Neural progenitor cell (in vitro differentiated cells): ENCODE measurements at regions not wholly inside any gene's neighbourhood (a gene's known extent, or its start where the extent isn't known, plus 50 kb on each side); places are given as distances from the start of the nearest gene placed in this dataset.

Experiments used
- DNase-seq: peaks from one replicate; pipeline ENCODE4 v3.0.0-alpha.2; 2016; ENCODE audit warnings: low spot score
- H2AFZ ChIP-seq: fragments of 200-600 bp; sonication (generic); replicated peaks from 2 replicates; pipeline ENCODE4 v1.6.1; 2016; ENCODE audit warnings: antibody characterized with exemption
- H3F3A ChIP-seq: fragments of 200-600 bp; sonication (generic); 2 replicates; pipeline ENCODE4 v1.6.1; 2016; ENCODE audit warnings: antibody characterized with exemption, low read depth
- H3K27ac ChIP-seq: fragments of 200-600 bp; sonication (generic); 2 replicates; pipeline ENCODE4 v1.5.1; 2016; ENCODE audit warnings: mild to moderate bottlenecking
- H3K27me3 ChIP-seq: fragments of 200-600 bp; sonication (generic); 2 replicates; pipeline ENCODE4 v1.6.1; 2016; ENCODE audit warnings: mild to moderate bottlenecking, moderate library complexity
- H3K36me3 ChIP-seq: fragments of 200-600 bp; sonication (generic); 2 replicates; pipeline ENCODE4 v1.5.1; 2016
- H3K4me1 ChIP-seq: fragments of 200-600 bp; sonication (generic); 2 replicates; pipeline ENCODE4 v1.6.1; 2016; ENCODE audit warnings: mixed run types
- H3K4me2 ChIP-seq: fragments of 200-600 bp; sonication (generic); 2 replicates; pipeline ENCODE4 v1.6.1; 2016
- H3K4me3 ChIP-seq: fragments of 200-600 bp; sonication (generic); 2 replicates; pipeline ENCODE4 v1.5.1; 2016
- H3K79me2 ChIP-seq: fragments of 200-600 bp; sonication (generic); 2 replicates; pipeline ENCODE4 v1.6.1; 2016; ENCODE audit warnings: low read depth
- H3K9ac ChIP-seq: fragments of 200-600 bp; sonication (generic); 2 replicates; pipeline ENCODE4 v1.6.1; 2016
- H3K9me3 ChIP-seq: fragments of 200-600 bp; sonication (generic); 2 replicates; pipeline ENCODE4 v1.5.1; 2016; ENCODE audit warnings: low read depth
- H4K20me1 ChIP-seq: fragments of 200-600 bp; sonication (generic); 2 replicates; pipeline ENCODE4 v1.6.1; 2016; ENCODE audit warnings: low read depth
- H3K27ac Mint-ChIP-seq: 3 replicates; pipeline ENCODE4 v1.8.0; 2021; ENCODE audit warnings: mixed read lengths
- H3K27me3 Mint-ChIP-seq: 2 replicates; pipeline ENCODE4 v1.8.0; 2022; ENCODE audit warnings: low read depth, mild to moderate bottlenecking, inconsistent platforms, moderate library complexity, mixed read lengths; ENCODE audit not compliant: insufficient read depth
- H3K36me3 Mint-ChIP-seq: 3 replicates; pipeline ENCODE4 v1.8.0; 2021; ENCODE audit warnings: mixed read lengths
- H3K4me1 Mint-ChIP-seq: 3 replicates; pipeline ENCODE4 v1.8.0; 2021; ENCODE audit warnings: mixed read lengths
- H3K4me3 Mint-ChIP-seq: 3 replicates; pipeline ENCODE4 v1.8.0; 2021; ENCODE audit warnings: mild to moderate bottlenecking, moderate library complexity, mixed read lengths
- H3K9me3 Mint-ChIP-seq: 3 replicates; pipeline ENCODE4 v1.8.0; 2020; ENCODE audit warnings: mixed read lengths
- CTCF ChIP-seq: fragments of 200-600 bp; sonication (generic); IDR thresholded peaks from 2 replicates; pipeline ENCODE4 v1.5.1; 2017; ENCODE audit warnings: antibody characterized with exemption, mild to moderate bottlenecking
- EZH2 ChIP-seq: fragments of 200-600 bp; sonication (generic); IDR thresholded peaks from 2 replicates; pipeline ENCODE4 v1.6.1; 2017; ENCODE audit warnings: antibody characterized with exemption, mild to moderate bottlenecking, moderate library complexity
- EZH2phosphoT487 ChIP-seq: fragments of 200-600 bp; sonication (generic); IDR thresholded peaks from 2 replicates; pipeline ENCODE4 v1.6.1; 2017; ENCODE audit warnings: antibody characterized with exemption

GRCh38 chr5:89973516-89973915 is 436.0 kb downstream of the CETN3 start:
- peaks cover 15% of the 10 kb centered on the region for H3K4me1 Mint-ChIP-seq
- Histone ChIP-seq H2AFZ (no peak overlapping the region), H3K4me3 (no peak overlapping the region), H3K79me2 (no peaks in the 10 kb centered on the region), H4K20me1 (no peaks in the 10 kb centered on the region), H3K27me3 (no peaks in the 10 kb centered on the region), H3K4me2 (no peak overlapping the region), H3K27ac (no peak overlapping the region), H3K36me3 (no peaks in the 10 kb centered on the region), H3F3A (no peaks in the 10 kb centered on the region), H3K9ac (no peak overlapping the region), H3K4me1 (peaks cover 4% of the 10 kb centered on the region), H3K9me3 (no peaks in the 10 kb centered on the region)
- no peaks in the 10 kb centered on the region for H3K9me3 Mint-ChIP-seq
- no peak for TF ChIP-seq CTCF
- no peak for TF ChIP-seq EZH2
- TF ChIP-seq EZH2phosphoT487, result no peak
- H3K27ac Mint-ChIP-seq, result no peak overlapping the region
- no peaks in the 10 kb centered on the region for H3K36me3 Mint-ChIP-seq
- no peaks in the 10 kb centered on the region for H3K27me3 Mint-ChIP-seq
- DNase-seq, result no peak
- H3K4me3 Mint-ChIP-seq, result no peak overlapping the region

- Mint-ChIP-seq H3K27me3 (no peaks in the 10 kb centered on the region), H3K4me3 (no peak overlapping the region), H3K36me3 (no peaks in the 10 kb centered on the region), H3K9me3 (no peaks in the 10 kb centered on the region), H3K4me1 (peaks cover 20% of the 10 kb centered on the region), H3K27ac (no peak overlapping the region)
- no peaks in the 10 kb centered on the region for H3K9me3 ChIP-seq
- no peak overlapping the region for H2AFZ ChIP-seq
- H3K27ac ChIP-seq, result no peak overlapping the region
- H3F3A ChIP-seq, result no peaks in the 10 kb centered on the region
- no peaks in the 10 kb centered on the region for H3K79me2 ChIP-seq
- DNase-seq, result no peak
- no peak overlapping the region for H3K4me3 ChIP-seq
- H3K4me1 ChIP-seq, result peaks cover 4% of the 10 kb centered on the region
- H3K4me2 ChIP-seq, result no peak overlapping the region
- no peaks in the 10 kb centered on the region for H4K20me1 ChIP-seq
- no peaks in the 10 kb centered on the region for H3K27me3 ChIP-seq
- TF ChIP-seq EZH2phosphoT487 (no peak), CTCF (no peak), EZH2 (no peak)
- no peak overlapping the region for H3K9ac ChIP-seq
- no peaks in the 10 kb centered on the region for H3K36me3 ChIP-seq
Observed at GRCh38 chr5:89972901-89973300, 436.7 kb downstream of the CETN3 start.

- Histone ChIP-seq H2AFZ (no peak overlapping the region), H3K79me2 (no peaks in the 10 kb centered on the region), H4K20me1 (no peaks in the 10 kb centered on the region), H3K4me2 (no peak overlapping the region), H3F3A (no peaks in the 10 kb centered on the region), H3K36me3 (no peaks in the 10 kb centered on the region), H3K27ac (no peak overlapping the region), H3K9me3 (no peaks in the 10 kb centered on the region), H3K4me1 (peaks cover 4% of the 10 kb centered on the region), H3K9ac (no peak overlapping the region), H3K4me3 (no peak overlapping the region), H3K27me3 (no peaks in the 10 kb centered on the region)
- Mint-ChIP-seq H3K36me3 (no peaks in the 10 kb centered on the region), H3K27ac (peak overlapping the region; percentile 55), H3K4me1 (peaks cover 41% of the 10 kb centered on the region), H3K9me3 (no peaks in the 10 kb centered on the region), H3K4me3 (no peak overlapping the region), H3K27me3 (no peaks in the 10 kb centered on the region)
- TF ChIP-seq CTCF (no peak), EZH2phosphoT487 (no peak), EZH2 (no peak)
- no peak for DNase-seq
Observed at GRCh38 chr5:89968958-89969381, 440.6 kb downstream of the CETN3 start.
